DMS53 treated with DMSO at 0.1 percent for 48 hours (cell line): ENCODE measurements at regions not wholly inside any gene's neighbourhood (a gene's known extent, or its start where the extent isn't known, plus 50 kb on each side); places are given as distances from the start of the nearest gene placed in this dataset.

Source experiments
- DNase-seq: peaks from one replicate; lab custom pipeline; 2025; ENCODE audit not compliant: unreplicated experiment; lab: John Stamatoyannopoulos, UW

DNA sequence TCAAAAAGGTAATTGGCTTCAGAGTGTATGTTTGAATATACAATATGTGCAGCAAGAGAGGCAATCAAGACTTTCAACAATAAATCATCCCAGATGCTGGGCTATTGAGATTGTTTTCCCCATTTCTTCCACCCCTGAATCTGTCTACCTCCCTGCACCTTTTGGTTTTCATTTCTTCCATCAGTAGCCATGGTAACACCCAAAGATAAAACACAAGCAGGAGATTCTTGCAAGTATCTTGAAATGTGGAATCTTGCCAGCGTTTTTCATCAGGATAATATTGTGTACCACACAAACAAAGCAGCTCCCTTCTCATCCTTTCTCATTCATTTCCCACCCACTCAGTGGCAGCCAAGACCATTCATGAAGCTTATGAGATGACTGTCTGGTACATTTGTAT, 73.0 kb upstream of the NRSN1 start:
- DNase-seq = no peak

GRCh38 chr6:24054388-24054787, 71.6 kb upstream of the NRSN1 start:
- DNase-seq = no peak

DNA sequence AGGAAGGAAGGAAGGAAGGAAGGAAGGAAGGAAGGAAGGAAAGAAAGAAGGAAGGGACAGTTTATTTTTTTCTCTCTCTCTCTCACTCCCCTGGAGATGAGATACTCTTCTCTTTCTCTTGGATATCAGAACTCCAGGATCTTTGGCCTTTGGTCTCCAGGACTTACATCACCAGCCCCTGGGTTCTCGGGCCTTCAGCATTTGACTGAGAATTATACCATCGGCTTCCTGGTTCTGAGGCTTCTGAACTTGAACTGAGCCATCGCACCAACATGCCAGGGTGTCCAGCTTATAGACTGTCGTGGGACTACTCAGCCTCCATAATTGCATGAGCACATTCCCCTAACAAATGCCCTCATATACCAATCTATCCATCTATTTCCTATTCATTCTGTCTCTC, 69.4 kb upstream of the NRSN1 start:
- no peak for DNase-seq

GRCh38 chr6:24057030-24057429, 69.0 kb upstream of the NRSN1 start:
- DNase-seq = no peak

- DNase-seq = no peak
These were observed 64.8 kb upstream of the NRSN1 start for GRCh38 chr6:24060982-24061754.

DNA sequence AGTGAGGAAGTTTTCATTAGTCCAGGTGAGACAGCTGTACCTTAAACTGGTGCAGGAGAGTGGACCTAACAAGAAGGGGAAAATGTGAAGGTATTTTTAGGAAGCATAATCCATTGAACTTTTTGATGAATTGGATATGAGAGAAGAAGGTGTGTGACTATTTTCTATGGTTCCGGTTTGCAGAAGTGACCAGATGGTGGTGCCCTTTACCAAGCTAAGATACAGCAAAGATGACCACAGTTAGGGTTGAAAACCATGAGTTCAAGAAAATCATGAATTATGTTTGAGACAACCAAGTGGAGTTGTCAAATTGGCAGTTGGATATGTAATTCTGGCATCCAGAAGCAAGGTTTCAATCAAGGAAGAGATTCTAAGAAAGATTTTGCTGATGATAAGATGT, 61.9 kb upstream of the NRSN1 start:
- peak; percentile 60 for DNase-seq

GRCh38 chr6:24064832-24065231, 61.2 kb upstream of the NRSN1 start:
- no peak for DNase-seq

DNA sequence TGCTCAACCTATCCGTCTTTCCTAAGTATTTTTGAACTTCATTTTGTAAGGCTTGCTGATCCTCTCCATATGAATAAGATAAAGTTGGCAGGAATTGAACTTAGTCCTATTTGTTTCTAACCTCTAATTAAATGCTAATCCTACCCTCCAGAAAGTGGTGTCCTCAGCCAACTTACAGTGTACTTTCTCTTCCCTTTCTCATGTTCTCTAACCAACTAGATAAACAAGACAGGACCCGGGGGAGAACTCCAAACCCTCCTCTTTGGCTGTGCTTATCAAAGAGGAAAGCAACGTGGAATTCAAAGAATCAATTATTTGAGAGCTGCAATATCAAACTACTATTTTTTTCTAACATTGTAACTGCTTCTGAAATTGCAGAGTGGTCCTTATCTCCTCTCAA, 56.5 kb upstream of the NRSN1 start:
- DNase-seq = no peak

DNA sequence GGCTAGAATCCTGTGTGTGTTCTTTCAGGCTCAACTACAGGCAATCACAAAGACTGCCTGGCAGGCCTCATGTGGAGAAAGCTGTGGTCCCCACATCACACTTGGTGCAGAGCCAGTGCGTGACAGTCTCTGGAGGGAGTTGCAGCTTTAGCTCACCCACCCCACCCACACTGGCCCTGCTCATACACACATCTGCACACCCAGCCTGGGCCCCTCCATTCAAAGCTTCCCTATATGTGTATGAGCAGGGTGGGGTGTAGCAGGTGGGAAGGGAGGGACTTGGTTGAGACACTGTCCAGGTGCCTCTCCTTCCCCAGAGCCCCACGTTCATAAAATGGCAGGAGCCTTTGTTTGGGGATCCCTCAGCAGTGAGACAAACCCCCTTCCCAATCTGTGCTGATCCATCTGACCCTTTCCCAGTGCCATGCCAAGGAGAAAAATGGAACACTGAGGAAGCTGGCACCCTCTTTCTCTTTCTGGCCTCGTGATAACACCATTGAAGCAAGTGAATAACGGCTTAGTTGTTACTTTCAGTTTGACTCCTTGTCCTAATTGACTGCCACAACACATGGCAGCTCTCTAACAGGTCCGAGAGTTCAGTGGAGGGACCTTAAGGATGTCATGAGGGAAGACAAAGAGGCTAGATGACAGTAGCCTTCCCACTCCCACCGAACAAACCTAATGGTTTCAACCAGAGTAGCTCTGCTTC, 53.8 kb upstream of the NRSN1 start:
- no peak for DNase-seq

DNA sequence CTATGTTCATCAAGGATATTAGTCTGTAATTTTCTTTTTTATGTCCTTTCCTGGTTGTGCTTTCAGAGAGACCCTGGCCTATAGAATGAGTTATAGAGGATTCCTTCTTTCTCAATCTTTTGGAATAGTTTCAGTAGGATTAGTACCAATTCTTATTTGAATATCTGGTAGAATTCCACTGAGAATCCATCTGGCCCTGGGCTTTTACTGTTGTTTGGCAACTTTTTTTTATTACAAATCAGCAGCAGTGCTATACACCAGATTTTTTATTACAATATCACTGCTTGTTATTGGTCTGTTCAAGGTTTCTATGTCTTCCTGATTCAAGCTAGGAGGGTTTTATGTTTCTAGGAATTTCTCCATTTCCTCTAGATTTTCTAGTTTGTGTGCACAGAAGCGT, 50.0 kb upstream of the NRSN1 start:
- DNase-seq = no peak
